Fibroblast of skin of back (primary cell): ENCODE measurements at regions not wholly inside any gene's neighbourhood (a gene's known extent, or its start where the extent isn't known, plus 50 kb on each side); places are given as distances from the start of the nearest gene placed in this dataset.
A peak's percentile ranks its signal among the peaks of the same experiment; 100 is the strongest.

Experiments used
- DNase-seq: peaks from one replicate; pipeline ENCODE4 v3.0.0-alpha.2; 2013

DNA sequence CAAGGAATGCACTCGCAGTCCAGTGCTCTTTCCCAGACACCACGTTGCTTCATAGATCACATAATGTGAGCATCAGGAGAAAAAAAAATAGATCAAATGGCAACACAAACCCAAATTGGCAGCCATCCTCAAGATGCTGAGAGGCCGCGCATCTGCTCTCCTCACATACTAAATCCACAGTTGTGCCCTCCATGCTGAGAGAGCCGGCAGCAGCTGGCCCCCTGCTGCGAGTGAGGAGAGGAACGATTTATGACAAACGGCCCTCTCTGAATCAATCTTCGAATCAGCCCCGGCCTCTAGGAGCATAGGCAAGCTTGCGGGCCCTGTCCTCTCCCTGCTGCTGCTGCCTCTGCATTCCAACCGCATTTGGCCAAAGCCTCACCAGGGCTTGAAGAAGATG is 159.9 kb upstream of the TENM4 start:
- peak; percentile 10 for DNase-seq

DNA sequence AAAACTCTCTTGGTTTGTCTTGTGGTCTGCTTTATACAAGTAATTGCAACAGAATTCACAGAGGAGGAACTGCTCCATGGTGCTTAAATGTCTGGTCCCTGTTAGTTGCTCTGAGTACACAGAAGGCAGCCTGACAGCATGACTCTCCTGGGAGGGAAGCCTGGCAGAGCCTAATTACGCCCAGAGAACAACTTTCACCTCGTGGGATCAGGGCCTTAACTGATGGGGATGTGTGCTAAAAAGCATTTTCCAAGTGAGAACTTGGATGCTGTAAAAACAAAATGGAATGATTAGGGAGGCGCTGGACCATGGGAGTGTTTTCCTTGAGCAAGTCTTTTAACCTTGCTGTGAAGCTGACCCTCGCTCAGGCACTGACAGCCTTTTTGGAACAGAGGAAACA is 154.0 kb upstream of the TENM4 start:
- no peak for DNase-seq

DNA sequence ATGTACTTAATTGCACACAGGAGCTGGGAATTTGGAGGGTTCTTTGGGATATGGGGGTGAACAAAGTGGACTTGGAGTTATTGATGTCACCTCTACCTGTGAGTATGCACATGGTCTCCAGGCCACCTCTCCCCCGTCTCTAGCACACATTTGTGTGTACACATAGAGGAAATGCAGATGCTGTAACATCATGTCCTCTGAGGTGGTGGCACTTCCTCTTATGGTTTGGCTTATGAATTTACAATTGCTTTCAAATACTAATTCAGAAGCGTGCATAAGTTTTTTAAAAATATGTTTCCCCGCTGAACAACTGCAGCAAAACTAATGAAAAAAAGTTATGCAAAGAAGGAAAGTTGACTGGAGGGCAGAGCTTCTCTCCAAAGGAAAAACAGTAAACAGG is 152.0 kb upstream of the TENM4 start:
- DNase-seq: no peak

DNA sequence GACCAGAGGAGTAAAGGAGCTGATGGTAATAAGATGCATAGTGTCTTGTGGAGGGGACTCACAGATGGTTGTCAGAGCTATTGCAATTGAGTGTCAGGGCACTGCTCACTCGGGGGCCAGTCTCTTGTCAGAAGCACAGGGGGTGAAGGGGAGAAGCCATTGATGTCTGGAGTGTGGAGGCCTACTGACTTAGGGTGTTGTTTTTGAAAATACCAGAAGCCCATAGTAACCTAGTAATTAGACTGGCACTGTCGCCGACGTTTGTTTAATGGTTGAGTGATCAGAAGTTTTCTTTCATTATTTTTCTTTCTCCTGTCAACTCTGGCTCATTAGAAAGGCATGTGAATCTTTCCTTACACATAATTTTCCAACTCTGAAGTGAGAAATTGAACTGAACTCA is 151.6 kb upstream of the TENM4 start:
- no peak for DNase-seq

DNA sequence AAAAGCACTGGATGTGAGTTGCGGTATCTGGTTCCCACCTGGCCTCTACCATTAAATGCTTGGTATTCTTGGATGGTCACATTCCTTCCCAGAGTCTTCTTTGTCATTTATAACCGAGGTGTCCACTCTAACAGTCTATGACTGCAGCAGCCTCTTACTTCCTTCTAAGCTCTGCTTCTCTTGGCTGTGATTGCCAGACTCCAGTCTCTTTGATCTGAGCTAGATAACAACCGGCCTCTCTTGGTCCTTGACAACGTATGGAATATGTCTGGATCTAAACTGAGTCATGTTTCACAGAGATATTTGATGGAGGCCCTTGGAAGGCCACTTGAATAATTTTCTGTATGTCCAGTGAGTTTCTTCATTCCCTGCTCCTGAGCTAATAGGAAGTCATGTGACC is 141.6 kb upstream of the TENM4 start:
- DNase-seq: no peak

DNA sequence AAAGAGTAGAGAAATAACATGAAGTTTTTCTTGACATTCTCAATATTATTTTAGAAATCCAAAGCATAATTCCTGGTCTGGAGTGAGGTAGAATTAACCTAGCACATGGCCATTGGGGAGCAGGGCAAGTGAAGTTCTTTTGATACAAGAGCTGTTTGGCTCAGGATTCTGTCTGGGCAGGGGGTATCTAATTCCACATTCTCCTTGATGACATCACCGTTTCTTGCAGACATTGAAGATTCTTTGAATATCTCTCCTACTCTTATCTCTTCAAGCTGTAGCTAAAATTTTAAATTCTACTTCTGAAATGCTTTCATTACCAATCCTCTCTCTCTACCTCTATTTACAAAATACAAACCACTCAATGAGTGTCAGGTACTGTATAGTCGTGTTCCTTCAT is 138.2 kb upstream of the TENM4 start:
- no peak for DNase-seq

DNA sequence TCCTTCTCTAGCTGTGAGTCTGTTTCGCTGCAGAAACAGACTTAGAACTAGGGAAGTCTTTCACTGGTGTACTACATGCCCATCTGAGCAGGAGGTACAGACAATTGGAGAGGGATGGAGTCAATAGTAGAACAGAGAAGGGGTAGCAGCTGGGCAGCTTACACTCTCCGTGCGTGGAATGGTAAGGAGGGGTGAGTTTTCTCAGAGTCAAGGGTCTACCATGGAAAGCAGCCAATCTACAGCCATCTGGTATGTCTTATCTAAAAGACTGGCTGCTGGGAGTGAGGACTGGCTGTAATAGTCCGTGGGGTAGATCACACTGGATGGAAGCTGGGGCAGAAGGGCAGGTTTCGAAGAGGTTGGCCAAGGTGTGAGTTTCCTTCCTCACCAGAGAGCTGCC is 137.3 kb upstream of the TENM4 start:
- no peak for DNase-seq

DNA sequence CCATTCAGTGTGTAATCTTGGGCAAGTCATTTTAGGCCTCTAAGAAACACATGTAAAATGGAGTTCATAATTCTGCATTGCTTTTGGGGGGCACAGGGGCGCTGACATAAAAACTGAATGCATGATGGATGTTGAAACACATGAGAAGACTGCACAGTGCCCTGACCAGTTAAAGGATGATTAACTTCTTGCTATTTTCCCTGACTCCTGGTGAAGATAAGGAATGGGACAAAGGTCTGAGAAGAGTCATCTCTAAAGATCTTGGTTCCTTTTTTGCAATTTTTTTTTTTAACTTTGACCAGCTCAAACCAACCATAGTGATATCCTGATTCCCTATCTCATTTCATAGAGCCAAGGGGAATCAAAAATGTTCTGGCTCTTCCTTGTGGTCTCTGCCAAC is 134.9 kb upstream of the TENM4 start:
- DNase-seq: no peak

DNA sequence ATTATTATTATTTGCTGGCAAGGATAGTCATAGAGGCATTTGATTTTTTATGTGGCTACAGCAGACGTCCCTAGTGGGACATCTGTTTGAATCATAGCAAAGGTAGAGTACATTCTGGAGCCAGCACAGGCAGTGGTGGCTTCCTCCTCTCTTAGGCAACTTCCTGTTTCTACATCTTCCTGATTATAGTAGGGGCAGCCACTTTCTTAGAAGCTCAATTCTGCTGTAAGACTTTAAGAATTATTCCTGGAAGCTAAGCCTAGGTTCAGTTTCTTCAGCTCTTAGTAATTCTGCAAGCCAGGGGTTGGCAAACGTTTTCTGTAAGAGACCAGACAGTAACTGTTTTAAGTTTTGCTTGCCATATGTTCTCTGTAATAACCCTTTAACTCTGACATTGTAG is 129.3 kb upstream of the TENM4 start:
- DNase-seq: no peak

DNA sequence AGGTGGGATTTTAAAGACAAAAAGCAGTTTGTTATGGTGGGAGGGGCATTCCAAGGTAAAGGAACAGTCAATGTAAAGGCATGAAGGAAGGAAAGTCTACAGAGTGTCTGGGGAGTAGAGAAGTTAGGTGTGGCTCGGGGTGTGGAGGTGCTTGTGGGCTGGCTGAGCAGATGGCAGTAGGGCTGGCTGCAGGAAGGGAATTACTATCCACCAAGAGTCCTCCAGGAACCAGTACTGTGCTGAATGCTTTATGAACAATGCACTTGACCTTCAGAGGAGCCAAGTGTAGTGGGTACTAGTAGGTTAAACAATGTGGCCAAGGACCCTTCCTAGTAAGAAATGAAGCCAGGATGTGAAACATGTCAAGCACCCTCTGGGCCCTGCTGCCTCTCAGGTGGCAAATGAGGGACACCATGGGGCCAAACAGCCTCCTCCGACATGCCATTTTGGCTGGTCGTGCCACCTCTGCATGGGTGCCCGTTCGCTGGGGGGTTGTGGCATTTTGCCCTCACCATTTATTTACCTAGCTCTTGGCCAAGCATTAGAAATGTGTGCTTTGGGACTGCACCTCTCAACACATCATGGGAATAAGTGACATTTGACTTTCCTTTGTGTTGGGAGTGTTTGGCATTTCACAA is 123.6 kb upstream of the TENM4 start:
- DNase-seq: no peak

DNA sequence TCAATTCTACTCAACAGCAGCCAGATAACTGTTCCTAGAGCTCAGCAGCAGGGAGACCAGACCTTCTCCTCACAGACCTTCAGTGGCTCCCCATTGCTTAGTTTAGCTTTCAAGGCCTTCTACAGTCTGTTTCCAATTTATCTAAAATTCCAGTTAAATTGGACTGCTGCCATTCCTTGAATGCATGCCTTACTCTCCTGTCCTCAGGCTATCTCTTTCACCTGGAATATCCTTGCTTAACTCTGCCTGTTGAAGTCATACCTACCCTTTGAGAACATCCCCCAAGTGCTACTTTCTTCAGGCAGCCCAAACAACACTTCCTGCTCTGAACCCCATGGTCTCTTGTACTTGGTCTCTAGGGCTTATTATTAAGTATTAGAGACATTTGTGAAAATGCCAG is 120.7 kb upstream of the TENM4 start:
- no peak for DNase-seq

DNA sequence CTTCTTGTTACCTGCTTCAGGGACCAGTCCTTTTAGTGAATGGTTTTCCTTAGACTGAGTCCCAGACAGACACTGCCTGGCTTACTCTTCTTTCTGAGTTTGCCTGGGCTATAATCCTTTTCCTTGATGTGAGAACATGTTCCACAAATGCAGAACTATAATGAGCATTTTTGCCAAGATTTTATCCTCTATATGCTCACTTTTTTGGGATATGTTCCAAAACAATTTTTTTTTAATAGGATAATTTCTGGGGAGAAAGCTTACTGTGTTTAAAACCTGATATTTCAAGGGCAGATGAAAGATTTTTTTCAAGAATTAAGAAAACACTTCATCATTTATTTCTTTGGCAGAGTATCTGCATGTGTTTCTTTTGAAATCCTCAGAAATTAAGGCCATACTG is 110.0 kb upstream of the TENM4 start:
- DNase-seq: no peak

DNA sequence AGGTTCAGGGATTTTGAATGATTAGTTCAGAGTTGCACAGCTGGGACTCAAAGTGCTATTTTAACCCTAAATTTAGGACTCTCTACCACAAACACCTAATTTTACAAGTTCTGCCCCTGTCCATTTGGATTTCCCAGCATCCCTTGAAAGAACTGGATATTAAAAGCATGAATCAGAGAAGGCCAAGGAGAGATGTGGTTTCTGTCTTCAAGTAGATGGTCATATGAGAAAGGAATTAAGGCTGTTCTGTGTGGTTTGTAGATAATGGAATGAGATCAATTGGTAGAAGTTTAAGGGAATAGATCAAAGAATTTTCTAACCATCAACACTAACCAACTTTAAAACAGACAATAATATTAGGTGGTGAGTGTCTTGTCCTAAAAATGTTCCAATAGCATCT is 106.4 kb upstream of the TENM4 start:
- peak; percentile 11 for DNase-seq

DNA sequence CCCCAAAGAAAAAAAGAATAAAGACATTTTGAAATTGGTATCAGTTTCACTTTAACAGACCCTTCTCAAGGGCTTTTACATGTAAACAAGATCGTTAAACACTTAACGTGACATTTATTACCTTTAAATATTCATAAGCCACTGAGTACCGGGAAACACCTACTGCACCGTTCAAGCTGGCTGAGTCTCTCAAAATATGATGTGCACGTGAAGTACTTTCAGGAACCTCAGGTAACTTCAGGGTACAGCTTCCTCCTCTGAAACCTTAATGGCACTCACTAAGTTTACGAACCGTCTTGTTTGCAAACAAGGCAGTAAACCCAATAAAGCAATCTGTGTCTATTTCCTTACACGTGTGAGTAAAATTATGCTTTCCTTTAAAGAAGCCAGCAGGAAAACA is 105.5 kb upstream of the TENM4 start:
- DNase-seq: no peak

DNA sequence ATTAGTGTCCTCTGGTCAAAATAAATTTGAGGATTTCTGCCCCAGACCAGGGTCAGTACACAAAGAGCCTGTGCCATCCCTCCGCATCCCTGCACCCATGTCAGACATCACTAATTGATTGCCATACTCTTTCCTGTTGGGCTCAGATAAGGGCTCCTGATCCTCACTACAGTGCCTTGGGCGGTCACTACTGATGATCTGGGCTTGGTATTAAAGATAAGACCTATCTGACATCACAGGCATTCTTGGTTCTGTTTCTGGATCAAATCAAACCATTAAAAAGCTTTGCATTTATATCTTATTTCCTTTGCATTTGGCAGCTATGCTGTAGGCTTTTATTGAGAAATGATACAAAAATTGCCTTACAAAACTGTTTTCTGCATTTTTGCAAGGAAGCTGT is 103.5 kb upstream of the TENM4 start:
- DNase-seq: no peak

DNA sequence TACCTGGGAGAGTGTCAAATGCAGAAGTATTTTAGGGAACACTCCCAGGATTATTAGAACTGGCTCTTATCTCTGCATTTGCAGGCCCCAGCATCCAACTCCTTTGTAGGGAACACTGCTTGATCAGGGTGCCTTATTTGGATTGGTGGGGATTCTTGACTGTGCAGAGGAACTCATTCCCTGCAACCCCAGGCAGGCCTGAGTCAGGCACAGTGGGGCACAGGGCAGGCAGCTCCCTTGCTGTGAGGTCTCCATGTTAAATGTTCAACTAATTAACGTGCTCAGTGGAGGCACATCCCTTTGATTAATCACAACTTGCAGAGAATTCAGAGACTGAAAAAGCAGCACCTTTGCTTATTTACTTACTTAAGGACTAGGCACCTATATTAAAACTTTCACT is 102.3 kb upstream of the TENM4 start:
- no peak for DNase-seq

DNA sequence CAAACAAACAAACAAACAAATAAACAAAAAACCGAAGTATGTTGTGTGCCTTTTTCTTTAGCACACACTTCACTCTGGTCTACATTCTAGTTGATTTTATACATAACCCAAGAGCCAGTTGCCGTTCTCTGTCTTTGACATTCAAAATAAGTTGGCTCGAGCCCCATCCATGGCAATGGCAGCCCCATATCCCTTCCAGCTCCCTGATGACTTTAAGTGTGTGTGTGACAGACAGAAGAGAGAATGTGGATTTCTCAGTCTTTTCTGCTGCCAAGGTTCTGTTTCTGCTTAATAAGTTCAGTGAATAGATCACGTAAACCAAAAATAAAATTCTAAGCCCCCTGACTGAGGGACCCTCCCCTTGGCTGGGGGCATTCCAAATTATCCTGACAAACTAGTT is 100.6 kb upstream of the TENM4 start:
- DNase-seq: no peak

DNA sequence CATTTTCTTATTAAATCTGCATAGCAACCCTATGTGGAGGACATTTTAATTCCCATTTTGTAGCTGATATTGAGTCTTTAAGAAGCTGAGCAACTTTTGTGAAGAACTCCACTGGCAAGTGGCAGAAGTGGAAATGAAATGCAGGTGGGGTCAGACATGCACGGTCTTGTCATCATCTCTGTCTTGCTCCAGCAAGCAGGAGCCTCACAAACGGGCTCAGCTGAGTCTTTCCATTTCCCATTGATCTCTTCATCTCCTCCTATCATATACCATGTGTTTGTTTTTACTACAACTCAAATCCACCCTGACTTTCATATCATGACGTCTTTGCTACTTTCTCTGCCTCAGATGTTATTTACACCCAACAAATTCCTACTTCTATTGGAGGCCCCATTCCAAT is 97.9 kb upstream of the TENM4 start:
- no peak for DNase-seq

DNA sequence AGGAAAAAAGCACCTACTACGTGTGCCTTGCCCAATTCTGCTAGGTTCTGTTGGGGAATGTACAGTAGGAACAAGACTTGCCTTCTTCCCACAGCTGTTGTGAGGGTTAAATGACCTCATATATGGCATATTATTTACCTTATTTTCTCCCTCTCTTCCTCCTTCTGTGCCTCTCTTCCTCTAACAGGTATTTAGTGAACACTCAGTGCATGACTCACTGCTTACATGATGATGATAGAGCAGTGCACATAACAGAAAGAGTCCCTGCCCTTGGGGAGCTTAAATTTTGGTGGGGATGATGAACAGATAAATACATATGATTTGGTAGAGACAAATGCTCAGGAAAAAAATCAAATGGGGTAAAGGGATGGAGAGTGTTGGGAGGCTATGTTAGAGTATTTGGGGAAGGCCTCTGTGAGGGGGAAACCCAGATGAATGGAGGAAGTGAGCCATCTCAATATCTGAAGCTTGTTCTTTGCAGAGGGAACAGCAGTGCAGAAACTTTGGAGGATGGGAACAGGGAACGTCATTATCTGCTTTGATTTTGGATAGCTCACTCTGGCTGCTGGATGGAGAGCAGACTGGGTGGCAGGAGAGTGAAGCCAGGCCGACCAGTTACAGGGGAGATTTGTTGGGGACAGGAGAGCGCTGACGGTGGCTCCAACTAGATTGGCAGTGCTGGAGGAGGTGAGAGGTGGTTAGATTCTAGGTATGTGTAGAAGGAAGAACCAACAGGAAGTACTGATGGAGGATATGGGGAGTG is 95.5 kb upstream of the TENM4 start:
- no peak for DNase-seq

DNA sequence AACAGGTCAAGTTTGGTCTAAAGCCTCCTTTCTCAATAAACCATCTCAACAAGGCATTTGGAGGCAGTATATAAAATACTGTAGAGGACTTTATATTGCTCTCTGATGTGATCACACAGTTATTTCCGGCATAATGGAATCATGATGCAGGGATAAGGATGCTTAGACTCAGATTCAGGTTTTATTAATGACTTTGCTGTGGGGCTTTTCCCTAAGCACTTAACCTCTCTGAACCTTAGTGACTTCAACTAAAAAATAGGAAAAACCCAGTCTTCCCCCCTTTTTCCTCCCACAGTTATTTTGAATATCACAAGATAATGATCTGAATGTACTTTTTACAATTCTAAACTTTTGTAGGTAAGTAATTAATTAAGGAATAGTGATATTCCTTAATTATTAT is 94.8 kb upstream of the TENM4 start:
- DNase-seq: no peak

DNA sequence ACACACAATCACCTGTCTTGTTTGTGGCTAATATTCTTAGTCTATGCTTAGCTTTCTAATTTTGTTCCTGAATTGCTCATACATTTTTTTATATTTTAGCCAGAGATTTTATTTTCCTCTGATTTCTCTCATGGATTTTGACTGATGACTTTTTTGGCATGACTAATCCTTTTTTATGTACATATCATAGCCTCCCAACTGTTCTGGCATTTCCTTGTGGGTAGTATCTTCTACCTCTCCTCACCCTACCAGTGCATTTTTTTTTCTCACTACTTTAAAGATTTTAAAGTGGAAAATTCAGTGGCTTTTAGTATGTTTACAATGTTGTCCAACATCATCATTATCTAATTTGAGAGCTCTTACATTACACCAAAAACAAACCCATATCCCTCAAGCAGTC is 84.4 kb upstream of the TENM4 start:
- DNase-seq: peak; percentile 37

DNA sequence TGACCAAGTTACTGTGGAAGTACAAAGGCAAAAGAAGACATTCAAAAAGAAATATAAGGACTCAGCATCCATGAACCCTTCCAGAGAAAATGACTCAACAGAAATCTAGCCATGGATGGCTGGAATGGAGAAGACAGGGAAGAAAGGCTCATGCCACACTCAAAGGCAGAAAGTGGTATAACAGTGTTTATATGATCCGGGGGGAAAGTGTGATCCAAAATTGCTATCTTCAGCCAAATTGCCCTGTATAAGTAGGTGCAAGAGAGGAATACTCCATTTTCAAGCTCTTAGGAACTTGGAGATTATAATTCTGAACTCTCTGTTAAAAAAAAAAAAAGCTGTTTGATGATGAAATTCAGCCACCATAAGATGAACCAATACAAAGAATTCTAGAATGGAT is 81.8 kb upstream of the TENM4 start:
- DNase-seq: no peak

DNA sequence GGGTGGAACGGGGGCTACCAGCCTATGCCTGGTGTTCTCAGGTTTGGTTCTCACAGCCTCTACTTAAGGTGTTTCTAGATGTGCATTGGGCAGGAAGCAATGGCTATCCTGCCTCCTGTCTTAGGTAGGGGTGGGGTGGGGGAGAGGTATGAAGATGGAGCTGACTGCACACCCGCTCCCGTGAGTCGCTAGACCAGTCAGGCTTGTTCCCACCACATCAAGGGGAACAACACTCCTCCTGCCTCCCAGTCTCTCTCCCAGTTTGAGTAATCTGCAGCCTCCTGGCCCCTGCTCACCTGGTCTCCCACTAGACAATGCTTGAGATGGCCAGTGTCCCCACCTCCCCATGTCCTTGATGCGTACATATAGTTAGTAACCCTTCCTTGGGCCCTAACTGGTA is 79.3 kb upstream of the TENM4 start:
- DNase-seq: no peak

DNA sequence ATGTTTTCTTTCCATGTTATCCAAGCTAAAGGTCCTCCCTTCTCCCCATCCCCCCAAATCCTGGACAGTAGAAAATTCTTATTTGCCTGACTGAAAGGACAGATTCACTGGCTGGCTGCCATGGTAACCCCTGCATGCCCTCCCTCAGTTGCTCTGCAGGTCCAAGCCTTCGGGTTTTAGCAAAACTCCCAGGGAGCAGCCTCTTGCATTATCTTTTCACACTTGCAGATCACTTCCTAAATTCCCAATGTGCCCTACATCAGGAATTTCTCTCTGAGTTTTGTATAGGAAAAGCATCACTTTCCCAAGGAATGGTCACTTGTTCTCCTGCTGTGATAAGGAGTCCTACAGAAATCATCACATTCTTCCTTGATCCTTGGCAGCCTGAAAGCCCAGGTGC is 75.0 kb upstream of the TENM4 start:
- DNase-seq: no peak

DNA sequence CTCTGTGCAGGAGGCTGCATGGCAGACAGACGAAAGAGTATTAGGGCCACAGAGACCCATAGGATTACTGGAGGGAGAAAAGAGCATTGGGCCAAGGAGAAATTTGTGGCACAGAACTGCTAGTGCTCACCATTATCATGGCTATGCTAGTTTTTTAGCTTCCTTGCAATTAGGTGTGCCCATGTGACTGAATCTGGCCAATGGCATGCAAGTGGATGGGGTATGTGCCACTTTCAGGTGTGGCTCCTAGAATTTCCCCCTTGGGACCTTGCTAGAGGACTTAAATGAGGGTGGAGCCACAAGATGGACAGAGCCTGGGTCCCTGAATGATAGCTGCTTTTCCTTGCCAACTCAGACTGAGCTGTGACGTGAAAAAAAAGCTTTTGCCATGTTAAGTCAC is 73.9 kb upstream of the TENM4 start:
- DNase-seq: no peak
